Chondrocyte (in vitro differentiated cells): ENCODE measurements at regions not wholly inside any gene's neighbourhood (a gene's known extent, or its start where the extent isn't known, plus 50 kb on each side); places are given as distances from the start of the nearest gene placed in this dataset.

Experiments used
- DNase-seq: peaks from one replicate; pipeline ENCODE4 v3.0.0; 2021; ENCODE audit warnings: mixed read lengths, low spot score
- H3K27ac Mint-ChIP-seq: one replicate; pipeline ENCODE4 v1.8.0; 2021; ENCODE audit warnings: mild to moderate bottlenecking, moderate library complexity, mixed read lengths; ENCODE audit not compliant: unreplicated experiment
- H3K27me3 Mint-ChIP-seq: 2 replicates; pipeline ENCODE4 v1.8.0; 2021; ENCODE audit warnings: low read depth, mixed read lengths
- H3K36me3 Mint-ChIP-seq: 2 replicates; pipeline ENCODE4 v1.8.0; 2021; ENCODE audit warnings: low read depth, mixed read lengths
- H3K4me1 Mint-ChIP-seq: 2 replicates; pipeline ENCODE4 v1.8.0; 2021; ENCODE audit warnings: low read depth, mild to moderate bottlenecking, mixed read lengths
- H3K4me3 Mint-ChIP-seq: one replicate; pipeline ENCODE4 v1.8.0; 2021; ENCODE audit warnings: mild to moderate bottlenecking, moderate library complexity, mixed read lengths; ENCODE audit not compliant: unreplicated experiment
- H3K9me3 Mint-ChIP-seq: 2 replicates; pipeline ENCODE4 v1.8.0; 2021; ENCODE audit warnings: low read depth, mixed read lengths
- TF ChIP-seq, protein P1 (sequence below): fragments of 200-600 bp; sonication (generic); IDR thresholded peaks from 2 replicates; pipeline ENCODE4 v1.5.0; 2021; ENCODE audit warnings: antibody characterized with exemption, mild to moderate bottlenecking, moderate library complexity

DNA sequence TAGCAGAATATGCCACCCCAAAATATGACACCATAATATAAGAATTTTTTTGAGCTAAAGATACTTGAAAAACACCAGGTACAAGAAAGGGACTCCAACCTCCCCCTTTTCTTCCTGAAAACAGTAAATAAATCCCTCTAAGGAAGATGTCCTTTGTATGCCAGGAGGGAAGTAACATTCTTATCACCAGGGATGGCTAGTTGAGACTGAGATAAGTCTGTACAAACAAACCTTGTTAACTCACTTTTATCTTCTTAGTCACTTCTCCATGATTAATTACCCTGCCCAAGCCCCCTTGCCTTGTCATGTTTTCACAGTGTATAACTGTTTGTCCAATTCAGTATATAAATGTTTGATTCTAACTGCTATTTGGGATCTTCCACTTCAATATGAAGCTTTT, 888.0 kb downstream of the PCDH18 start:
- TF ChIP-seq, protein P1, sequence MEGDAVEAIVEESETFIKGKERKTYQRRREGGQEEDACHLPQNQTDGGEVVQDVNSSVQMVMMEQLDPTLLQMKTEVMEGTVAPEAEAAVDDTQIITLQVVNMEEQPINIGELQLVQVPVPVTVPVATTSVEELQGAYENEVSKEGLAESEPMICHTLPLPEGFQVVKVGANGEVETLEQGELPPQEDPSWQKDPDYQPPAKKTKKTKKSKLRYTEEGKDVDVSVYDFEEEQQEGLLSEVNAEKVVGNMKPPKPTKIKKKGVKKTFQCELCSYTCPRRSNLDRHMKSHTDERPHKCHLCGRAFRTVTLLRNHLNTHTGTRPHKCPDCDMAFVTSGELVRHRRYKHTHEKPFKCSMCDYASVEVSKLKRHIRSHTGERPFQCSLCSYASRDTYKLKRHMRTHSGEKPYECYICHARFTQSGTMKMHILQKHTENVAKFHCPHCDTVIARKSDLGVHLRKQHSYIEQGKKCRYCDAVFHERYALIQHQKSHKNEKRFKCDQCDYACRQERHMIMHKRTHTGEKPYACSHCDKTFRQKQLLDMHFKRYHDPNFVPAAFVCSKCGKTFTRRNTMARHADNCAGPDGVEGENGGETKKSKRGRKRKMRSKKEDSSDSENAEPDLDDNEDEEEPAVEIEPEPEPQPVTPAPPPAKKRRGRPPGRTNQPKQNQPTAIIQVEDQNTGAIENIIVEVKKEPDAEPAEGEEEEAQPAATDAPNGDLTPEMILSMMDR = no peak
- H3K27me3 Mint-ChIP-seq = no peaks in the 10 kb centered on the region
- no peak overlapping the region for H3K27ac Mint-ChIP-seq
- no peaks in the 10 kb centered on the region for H3K4me1 Mint-ChIP-seq
- H3K36me3 Mint-ChIP-seq = no peaks in the 10 kb centered on the region
- no peaks in the 10 kb centered on the region for H3K9me3 Mint-ChIP-seq
- DNase-seq = no peak
- no peak overlapping the region for H3K4me3 Mint-ChIP-seq

GRCh38 chr4:136643416-136643815, 888.9 kb downstream of the PCDH18 start:
- H3K36me3 Mint-ChIP-seq = no peaks in the 10 kb centered on the region
- H3K4me1 Mint-ChIP-seq = no peaks in the 10 kb centered on the region
- DNase-seq = no peak
- TF ChIP-seq, protein P1 = no peak
- H3K9me3 Mint-ChIP-seq = no peaks in the 10 kb centered on the region
- no peak overlapping the region for H3K4me3 Mint-ChIP-seq
- H3K27me3 Mint-ChIP-seq = no peaks in the 10 kb centered on the region
- H3K27ac Mint-ChIP-seq = no peak overlapping the region

GRCh38 chr4:136637071-136637777, 895.1 kb downstream of the PCDH18 start:
- DNase-seq = no peak
- Mint-ChIP-seq H3K27ac (no peak overlapping the region), H3K4me1 (no peaks in the 10 kb centered on the region), H3K27me3 (no peaks in the 10 kb centered on the region), H3K36me3 (no peaks in the 10 kb centered on the region), H3K4me3 (no peak overlapping the region), H3K9me3 (no peaks in the 10 kb centered on the region)
- TF ChIP-seq, protein P1 = peak; percentile 75

DNA sequence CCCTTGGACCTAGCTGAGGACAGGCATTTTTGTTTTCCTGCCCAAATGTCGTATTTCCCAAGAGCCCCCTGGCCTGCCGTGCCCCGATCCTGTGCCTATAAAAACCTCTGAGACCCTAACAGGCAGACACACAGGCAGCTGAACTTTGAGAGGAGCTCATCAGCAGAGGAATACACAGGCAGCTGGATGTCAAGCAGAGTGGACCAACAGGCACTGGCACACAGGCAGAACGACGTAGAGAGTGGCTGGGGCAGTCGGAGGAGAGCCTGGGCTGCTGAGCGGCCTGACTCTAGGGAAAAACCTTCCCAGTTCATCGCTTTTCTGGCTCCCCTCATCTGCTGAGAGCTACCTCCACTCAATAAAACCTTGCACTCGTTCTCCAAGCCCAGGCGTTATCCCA, 896.1 kb downstream of the PCDH18 start:
- Mint-ChIP-seq H3K27ac (no peak overlapping the region), H3K9me3 (no peaks in the 10 kb centered on the region), H3K36me3 (no peaks in the 10 kb centered on the region), H3K4me1 (no peaks in the 10 kb centered on the region), H3K27me3 (no peaks in the 10 kb centered on the region), H3K4me3 (no peak overlapping the region)
- no peak for DNase-seq
- TF ChIP-seq, protein P1 = no peak

- Mint-ChIP-seq H3K27me3 (no peaks in the 10 kb centered on the region), H3K27ac (no peak overlapping the region), H3K4me1 (no peaks in the 10 kb centered on the region), H3K4me3 (no peak overlapping the region), H3K9me3 (no peaks in the 10 kb centered on the region), H3K36me3 (no peaks in the 10 kb centered on the region)
- TF ChIP-seq, protein P1 = no peak
- DNase-seq = no peak
Observed at GRCh38 chr4:136634121-136634520, 898.2 kb downstream of the PCDH18 start.
